ENCODE measurements at regions not wholly inside any gene's neighbourhood (a gene's known extent, or its start where the extent isn't known, plus 50 kb on each side); places are given as distances from the start of the nearest gene placed in this dataset.

DNA sequence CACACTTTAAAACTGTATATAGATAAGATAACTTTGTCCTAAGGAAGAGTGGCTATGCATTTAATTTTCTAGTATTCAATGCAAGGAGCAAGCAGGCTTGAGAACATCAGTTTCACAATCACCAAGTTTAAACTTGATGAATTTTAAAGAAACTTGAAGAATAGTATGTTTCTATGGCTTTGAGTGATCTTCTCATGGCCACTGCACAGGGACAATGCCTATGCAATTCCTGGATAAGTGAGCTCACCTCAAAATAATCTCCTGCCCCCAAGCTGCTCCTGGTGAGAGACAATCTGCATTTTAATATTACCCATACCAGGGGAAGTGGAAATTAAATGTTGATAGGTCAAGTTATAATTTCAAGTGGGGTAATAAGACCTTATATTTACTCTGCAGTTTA, 376.6 kb upstream of the CBLB start:
- TF ChIP-seq, protein P1, sequence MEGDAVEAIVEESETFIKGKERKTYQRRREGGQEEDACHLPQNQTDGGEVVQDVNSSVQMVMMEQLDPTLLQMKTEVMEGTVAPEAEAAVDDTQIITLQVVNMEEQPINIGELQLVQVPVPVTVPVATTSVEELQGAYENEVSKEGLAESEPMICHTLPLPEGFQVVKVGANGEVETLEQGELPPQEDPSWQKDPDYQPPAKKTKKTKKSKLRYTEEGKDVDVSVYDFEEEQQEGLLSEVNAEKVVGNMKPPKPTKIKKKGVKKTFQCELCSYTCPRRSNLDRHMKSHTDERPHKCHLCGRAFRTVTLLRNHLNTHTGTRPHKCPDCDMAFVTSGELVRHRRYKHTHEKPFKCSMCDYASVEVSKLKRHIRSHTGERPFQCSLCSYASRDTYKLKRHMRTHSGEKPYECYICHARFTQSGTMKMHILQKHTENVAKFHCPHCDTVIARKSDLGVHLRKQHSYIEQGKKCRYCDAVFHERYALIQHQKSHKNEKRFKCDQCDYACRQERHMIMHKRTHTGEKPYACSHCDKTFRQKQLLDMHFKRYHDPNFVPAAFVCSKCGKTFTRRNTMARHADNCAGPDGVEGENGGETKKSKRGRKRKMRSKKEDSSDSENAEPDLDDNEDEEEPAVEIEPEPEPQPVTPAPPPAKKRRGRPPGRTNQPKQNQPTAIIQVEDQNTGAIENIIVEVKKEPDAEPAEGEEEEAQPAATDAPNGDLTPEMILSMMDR (IDR thresholded peaks at IDR 0.05): no peak
- no peak for TF ChIP-seq POLR2A (IDR thresholded peaks at IDR 0.05)
